ENCODE measurements at regions not wholly inside any gene's neighbourhood (a gene's known extent, or its start where the extent isn't known, plus 50 kb on each side); places are given as distances from the start of the nearest gene placed in this dataset.

DNA sequence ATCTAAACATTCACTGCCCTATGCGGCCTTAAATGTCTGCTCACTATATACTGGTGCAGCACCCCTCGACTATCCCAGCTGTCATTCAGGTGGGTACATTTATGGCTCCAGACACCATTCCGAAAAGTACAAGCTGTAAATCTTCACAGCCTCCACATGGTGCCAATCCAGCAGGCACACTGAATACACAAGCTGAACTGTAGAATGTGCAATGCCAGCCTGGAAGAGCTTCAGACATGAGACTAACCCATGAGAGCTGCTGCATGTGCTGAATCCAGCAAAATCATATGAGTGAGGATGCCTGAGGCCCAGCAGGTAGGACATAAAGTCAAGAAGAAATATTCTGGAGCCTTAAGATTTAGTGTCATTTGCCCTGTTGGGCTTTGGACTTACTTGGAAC, 483.8 kb upstream of the GRIA1 start (continued):
- no peak for TF ChIP-seq ATF2 (tag by site-specific recombination; IDR thresholded peaks at IDR 0.05; ENCODE audit: low read depth)
- no peak for TF ChIP-seq ZNF677 (tag by site-specific recombination; IDR thresholded peaks at IDR 0.05)
- TF ChIP-seq MEIS1 (CRISPR knock-in tag; IDR thresholded peaks at IDR 0.05; ENCODE audit: borderline replicate concordance), result no peak
- no peak for TF ChIP-seq PRDM1 (tag by site-specific recombination; IDR thresholded peaks at IDR 0.05)
- TF ChIP-seq ZBTB6 (tag by site-specific recombination; IDR thresholded peaks at IDR 0.05), result no peak
- TF ChIP-seq ZBTB26 (tag by site-specific recombination; optimal IDR thresholded peaks at IDR 0.05), result no peak
- no peak for TF ChIP-seq ZNF670 (tag by site-specific recombination; IDR thresholded peaks at IDR 0.05; ENCODE audit: low read depth)
- no peak for TF ChIP-seq ZNF654 (tag by site-specific recombination; IDR thresholded peaks at IDR 0.05; ENCODE audit: low read depth)
- TF ChIP-seq, protein P1, sequence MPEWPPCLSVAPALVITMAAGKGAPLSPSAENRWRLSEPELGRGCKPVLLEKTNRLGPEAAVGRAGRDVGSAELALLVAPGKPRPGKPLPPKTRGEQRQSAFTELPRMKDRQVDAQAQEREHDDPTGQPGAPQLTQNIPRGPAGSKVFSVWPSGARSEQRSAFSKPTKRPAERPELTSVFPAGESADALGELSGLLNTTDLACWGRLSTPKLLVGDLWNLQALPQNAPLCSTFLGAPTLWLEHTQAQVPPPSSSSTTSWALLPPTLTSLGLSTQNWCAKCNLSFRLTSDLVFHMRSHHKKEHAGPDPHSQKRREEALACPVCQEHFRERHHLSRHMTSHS (tag by site-specific recombination; IDR thresholded peaks at IDR 0.05), result no peak
- TF ChIP-seq PRDM10 (tag by site-specific recombination; IDR thresholded peaks at IDR 0.05), result no peak
- TF ChIP-seq INSM2 (tag by site-specific recombination; IDR thresholded peaks at IDR 0.05), result no peak
- TF ChIP-seq BCL6B (tag by site-specific recombination; IDR thresholded peaks at IDR 0.05), result no peak

- H3K9me3 ChIP-seq (ENCODE audit: control insufficient read depth, insufficient read depth, low read depth, low read length), result no peaks in the 10 kb centered on the region
- POLR2A ChIA-PET, result no interaction called here
- no peaks in the 10 kb centered on the region for H3K36me3 ChIP-seq (ENCODE audit: control insufficient read depth in 2 of 2, insufficient read depth in 1 of 2, low read length in 2 of 2)
- no peaks in the 10 kb centered on the region for H3K4me1 ChIP-seq (ENCODE audit: control insufficient read depth, insufficient read depth, low read length)
- no peak overlapping the region for H3K4me3 ChIP-seq (ENCODE audit: low read depth, low read length)
- CTCF ChIA-PET, result no interaction called here
- H3K27ac ChIP-seq (ENCODE audit: extremely low read depth, low read depth, low read length), result no peak overlapping the region
- TF ChIP-seq ZNF184 (tag by site-specific recombination; IDR thresholded peaks at IDR 0.05) (no peak), ZBTB6 (tag by site-specific recombination; IDR thresholded peaks at IDR 0.05) (no peak), ZNF654 (tag by site-specific recombination; IDR thresholded peaks at IDR 0.05; ENCODE audit: low read depth) (no peak), BCL11A (tag by site-specific recombination; IDR thresholded peaks at IDR 0.05; ENCODE audit: low read depth) (no peak), ZNF513 (tag by site-specific recombination; IDR thresholded peaks at IDR 0.05) (no peak), ZSCAN16 (tag by site-specific recombination; IDR thresholded peaks at IDR 0.05) (no peak), ZNF426 (tag by site-specific recombination; IDR thresholded peaks at IDR 0.05) (no peak), ZNF350 (tag by site-specific recombination; IDR thresholded peaks at IDR 0.05) (no peak), PRDM1 (tag by site-specific recombination; IDR thresholded peaks at IDR 0.05) (no peak)
- TF ChIP-seq, protein P2, sequence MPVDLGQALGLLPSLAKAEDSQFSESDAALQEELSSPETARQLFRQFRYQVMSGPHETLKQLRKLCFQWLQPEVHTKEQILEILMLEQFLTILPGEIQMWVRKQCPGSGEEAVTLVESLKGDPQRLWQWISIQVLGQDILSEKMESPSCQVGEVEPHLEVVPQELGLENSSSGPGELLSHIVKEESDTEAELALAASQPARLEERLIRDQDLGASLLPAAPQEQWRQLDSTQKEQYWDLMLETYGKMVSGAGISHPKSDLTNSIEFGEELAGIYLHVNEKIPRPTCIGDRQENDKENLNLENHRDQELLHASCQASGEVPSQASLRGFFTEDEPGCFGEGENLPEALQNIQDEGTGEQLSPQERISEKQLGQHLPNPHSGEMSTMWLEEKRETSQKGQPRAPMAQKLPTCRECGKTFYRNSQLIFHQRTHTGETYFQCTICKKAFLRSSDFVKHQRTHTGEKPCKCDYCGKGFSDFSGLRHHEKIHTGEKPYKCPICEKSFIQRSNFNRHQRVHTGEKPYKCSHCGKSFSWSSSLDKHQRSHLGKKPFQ (tag by site-specific recombination; IDR thresholded peaks at IDR 0.05), result no peak
Measured at GRCh38 chr5:153014194-153014593, 476.3 kb upstream of the GRIA1 start.
